Skeletal muscle satellite cell (primary cell): ENCODE measurements at regions not wholly inside any gene's neighbourhood (a gene's known extent, or its start where the extent isn't known, plus 50 kb on each side); places are given as distances from the start of the nearest gene placed in this dataset.

Experiments
- H3K27me3 ChIP-seq: 2 replicates; pipeline ENCODE4 v1.7.0; 2013; ENCODE audit warnings: low read length; ENCODE audit not compliant: control insufficient read depth, insufficient read depth
- H3K36me3 ChIP-seq: 2 replicates; pipeline ENCODE4 v1.7.0; 2013; ENCODE audit warnings: mild to moderate bottlenecking, control low read depth, low read length; ENCODE audit not compliant: insufficient read depth
- H3K4me1 ChIP-seq: 2 replicates; pipeline ENCODE4 v1.7.0; 2013; ENCODE audit warnings: low read length; ENCODE audit not compliant: control insufficient read depth, insufficient read depth
- H3K4me2 ChIP-seq: 2 replicates; pipeline ENCODE4 v1.7.0; 2013; ENCODE audit warnings: mild to moderate bottlenecking, low read length
- H3K4me3 ChIP-seq: 2 replicates; pipeline ENCODE4 v1.7.0; 2013; ENCODE audit warnings: low read length
- H3K9ac ChIP-seq: 2 replicates; pipeline ENCODE4 v1.7.0; 2013; ENCODE audit warnings: mild to moderate bottlenecking, low read depth, low read length, moderate library complexity
- H3K9me3 ChIP-seq: replicated peaks from 2 replicates; pipeline ENCODE4 v1.7.0; 2013; ENCODE audit warnings: mild to moderate bottlenecking, control low read depth, low read length

- no peak overlapping the region for H3K4me3 ChIP-seq
- no peak overlapping the region for H3K9ac ChIP-seq
- H3K4me1 ChIP-seq, result no peaks in the 10 kb centered on the region
These were observed 619.1 kb upstream of the ANKRD30A start for GRCh38 chr10:36506261-36506660.

GRCh38 chr10:36504758-36505157 lies 620.6 kb upstream of the ANKRD30A start:
- H3K4me3 ChIP-seq, result no peak overlapping the region
- H3K27me3 ChIP-seq, result no peaks in the 10 kb centered on the region
- H3K9ac ChIP-seq, result no peak overlapping the region
- no peak overlapping the region for H3K4me2 ChIP-seq
- H3K36me3 ChIP-seq, result no peaks in the 10 kb centered on the region
- no peaks in the 10 kb centered on the region for H3K4me1 ChIP-seq
- no peaks in the 10 kb centered on the region for H3K9me3 ChIP-seq

More at GRCh38 chr10:36506261-36506660, 619.1 kb upstream of the ANKRD30A start:
- Histone ChIP-seq H3K27me3 (no peaks in the 10 kb centered on the region), H3K9me3 (no peaks in the 10 kb centered on the region), H3K4me2 (no peak overlapping the region), H3K36me3 (no peaks in the 10 kb centered on the region)

- Histone ChIP-seq H3K4me1 (no peaks in the 10 kb centered on the region), H3K27me3 (no peaks in the 10 kb centered on the region), H3K9ac (no peak overlapping the region), H3K4me3 (no peak overlapping the region), H3K36me3 (no peaks in the 10 kb centered on the region), H3K9me3 (no peaks in the 10 kb centered on the region), H3K4me2 (no peak overlapping the region)
These were observed 625.1 kb upstream of the ANKRD30A start for GRCh38 chr10:36500266-36500665.

- no peak overlapping the region for H3K4me2 ChIP-seq
These were observed 625.7 kb upstream of the ANKRD30A start for GRCh38 chr10:36499693-36500092.

GRCh38 chr10:36496758-36497157 lies 628.6 kb upstream of the ANKRD30A start:
- H3K36me3 ChIP-seq, result no peaks in the 10 kb centered on the region
- no peaks in the 10 kb centered on the region for H3K27me3 ChIP-seq
- H3K4me1 ChIP-seq, result peaks cover 34% of the 10 kb centered on the region
- H3K4me2 ChIP-seq, result no peak overlapping the region
- no peak overlapping the region for H3K4me3 ChIP-seq
- no peaks in the 10 kb centered on the region for H3K9me3 ChIP-seq
- no peak overlapping the region for H3K9ac ChIP-seq

More at GRCh38 chr10:36499693-36500092, 625.7 kb upstream of the ANKRD30A start:
- Histone ChIP-seq H3K9ac (no peak overlapping the region), H3K27me3 (no peaks in the 10 kb centered on the region), H3K4me3 (no peak overlapping the region), H3K36me3 (no peaks in the 10 kb centered on the region), H3K9me3 (no peaks in the 10 kb centered on the region), H3K4me1 (peaks cover 5% of the 10 kb centered on the region)

GRCh38 chr10:36494371-36494770 lies 631.0 kb upstream of the ANKRD30A start:
- no peaks in the 10 kb centered on the region for H3K9me3 ChIP-seq
- peak overlapping the region; percentile 58 for H3K9ac ChIP-seq
- no peaks in the 10 kb centered on the region for H3K27me3 ChIP-seq
- peak overlapping the region; percentile 66 for H3K4me2 ChIP-seq
- H3K36me3 ChIP-seq, result no peaks in the 10 kb centered on the region
- peak overlapping the region; percentile 15 for H3K4me3 ChIP-seq
- peaks cover 57% of the 10 kb centered on the region for H3K4me1 ChIP-seq

GRCh38 chr10:36493516-36493880 lies 631.9 kb upstream of the ANKRD30A start:
- H3K4me1 ChIP-seq, result peaks cover 61% of the 10 kb centered on the region
- H3K4me2 ChIP-seq, result peak overlapping the region; percentile 66
- H3K36me3 ChIP-seq, result no peaks in the 10 kb centered on the region
- peak overlapping the region; percentile 58 for H3K9ac ChIP-seq
- no peaks in the 10 kb centered on the region for H3K27me3 ChIP-seq
- H3K9me3 ChIP-seq, result no peaks in the 10 kb centered on the region
- H3K4me3 ChIP-seq, result peak overlapping the region; percentile 8

- peak overlapping the region; percentile 8 for H3K4me3 ChIP-seq
- H3K9ac ChIP-seq, result peak overlapping the region; percentile 47
- no peaks in the 10 kb centered on the region for H3K36me3 ChIP-seq
- H3K4me1 ChIP-seq, result peaks cover 61% of the 10 kb centered on the region
- no peaks in the 10 kb centered on the region for H3K9me3 ChIP-seq
- H3K27me3 ChIP-seq, result no peaks in the 10 kb centered on the region
- H3K4me2 ChIP-seq, result peak overlapping the region; percentile 66
These were observed 632.5 kb upstream of the ANKRD30A start for GRCh38 chr10:36492590-36493515.

GRCh38 chr10:36491926-36492325 lies 633.5 kb upstream of the ANKRD30A start:
- Histone ChIP-seq H3K9me3 (no peaks in the 10 kb centered on the region), H3K36me3 (no peaks in the 10 kb centered on the region), H3K27me3 (no peaks in the 10 kb centered on the region), H3K4me3 (no peak overlapping the region), H3K4me1 (peaks cover 61% of the 10 kb centered on the region), H3K4me2 (no peak overlapping the region), H3K9ac (no peak overlapping the region)

- H3K27me3 ChIP-seq, result no peaks in the 10 kb centered on the region
- no peaks in the 10 kb centered on the region for H3K9me3 ChIP-seq
- H3K36me3 ChIP-seq, result no peaks in the 10 kb centered on the region
- H3K4me2 ChIP-seq, result peak overlapping the region; percentile 55
- H3K4me3 ChIP-seq, result no peak overlapping the region
- peaks cover 56% of the 10 kb centered on the region for H3K4me1 ChIP-seq
- H3K9ac ChIP-seq, result peak overlapping the region; percentile 49
These were observed 635.7 kb upstream of the ANKRD30A start for GRCh38 chr10:36489611-36490228.

GRCh38 chr10:36489181-36489580 lies 636.2 kb upstream of the ANKRD30A start:
- Histone ChIP-seq H3K27me3 (no peaks in the 10 kb centered on the region), H3K4me1 (peaks cover 51% of the 10 kb centered on the region), H3K4me2 (peak overlapping the region; percentile 55), H3K36me3 (no peaks in the 10 kb centered on the region), H3K9ac (peak overlapping the region; percentile 49), H3K9me3 (no peaks in the 10 kb centered on the region), H3K4me3 (no peak overlapping the region)
